Adrenal gland (tissue), 9 donors: ENCODE measurements at regions not wholly inside any gene's neighbourhood (a gene's known extent, or its start where the extent isn't known, plus 50 kb on each side); places are given as distances from the start of the nearest gene placed in this dataset.

Experiments used
- DNase-seq, 7 donors: peaks; one replicate each; pipeline ENCODE4 v3.0.0-alpha.2; 2019 to 2020
- H3K27ac ChIP-seq, 5 donors: fragments of 200-600 bp; sonication (generic) in 4 of 5; 1 replicate in 3 of 5; 2 replicates in 2 of 5; pipeline versions ENCODE4 v1.5.1 to v1.8.0; 2016 to 2020; ENCODE audit warnings: mild to moderate bottlenecking in 1 of 5
- H3K27me3 ChIP-seq: fragments of 200-600 bp; 2 replicates; pipeline ENCODE4 v1.8.0; 2021
- H3K36me3 ChIP-seq, 2 donors: fragments of 200-600 bp; replicated peaks in 1 of 2; 1 replicate in 1 of 2; 2 replicates in 1 of 2; pipeline versions ENCODE4 v1.5.1 to v1.8.0; 2018 to 2022
- H3K4me1 ChIP-seq, 2 donors: fragments of 200-600 bp; replicated peaks in 1 of 2; 1 replicate in 1 of 2; 2 replicates in 1 of 2; pipeline versions ENCODE4 v1.5.1 to v1.8.0; 2018 to 2021
- H3K4me3 ChIP-seq, 4 donors: fragments of 200-600 bp; sonication (generic) in 3 of 4; one replicate each; pipeline ENCODE4 v1.5.1; 2016 to 2018
- H3K9me3 ChIP-seq, 3 donors: fragments of 200-600 bp; sonication (generic) in 1 of 3; replicated peaks in 1 of 3; 1 replicate in 2 of 3; 2 replicates in 1 of 3; pipeline versions ENCODE4 v1.5.1 to v1.8.0; 2016 to 2021
- CTCF ChIP-seq, 6 experiments: fragments of 450-650 bp in 4 of 6; fragments of 200-600 bp in 2 of 6; sonication (generic) in 1 of 6; IDR thresholded peaks; 1 replicate in 5 of 6; 2 replicates in 1 of 6; pipeline versions ENCODE4 v1.5.1 to v1.8.0; 2016 to 2021; ENCODE audit warnings: antibody characterized with exemption in 6 of 6, mild to moderate bottlenecking in 2 of 6, moderate library complexity in 1 of 6
- POLR2A ChIP-seq, 2 donors: fragments of 450-650 bp; IDR thresholded peaks; one replicate each; pipeline ENCODE4 v1.6.1; 2017; ENCODE audit warnings: antibody characterized with exemption in 2 of 2, mild to moderate bottlenecking in 2 of 2, moderate library complexity in 1 of 2
- WGBS, 4 donors: extraction: QIAGEN DNeasy Blood & Tissue Kit in 2 of 4; methylation state at CpG; one replicate each; pipeline versions ENCODE4 v1.1.5 to v1.1.7; 2013 to 2017; 5-methylcytosine and 5-hydroxymethylcytosine counted together
- intact Hi-C, 2 donors: fragments of 100-400 bp; cut with DNase I; formaldehyde crosslinking; loops; one replicate each; pipeline versions ENCODE4 v1.14.1 to v1.15.0; 2022 to 2023
- donor health status: healthy with polysubstance abuse.
- donor health status: Bipolar disorder and iron deficiency.
- donor health status: DM: yes; HTN: yes; CAD: no.
- donor health status: DM: no; HTN: no; CAD: no.
- donor health status: DM: no; HTN: no; CAD: no.

- Histone ChIP-seq H3K4me3 (no peak overlapping the region), H3K36me3 (no peaks in the 10 kb centered on the region), H3K27me3 (no peaks in the 10 kb centered on the region), H3K27ac (no peak overlapping the region), H3K9me3 (no peaks in the 10 kb centered on the region), H3K4me1 (no peaks in the 10 kb centered on the region)
- intact Hi-C loops: no loop called here
- no peak for DNase-seq
- no peak for TF ChIP-seq POLR2A (IDR thresholded peaks at IDR 0.05)
- no peak for TF ChIP-seq CTCF (IDR thresholded peaks at IDR 0.05)
These were observed 192.6 kb downstream of the TTC6 start for GRCh38 chr14:37787879-37788494.

DNA sequence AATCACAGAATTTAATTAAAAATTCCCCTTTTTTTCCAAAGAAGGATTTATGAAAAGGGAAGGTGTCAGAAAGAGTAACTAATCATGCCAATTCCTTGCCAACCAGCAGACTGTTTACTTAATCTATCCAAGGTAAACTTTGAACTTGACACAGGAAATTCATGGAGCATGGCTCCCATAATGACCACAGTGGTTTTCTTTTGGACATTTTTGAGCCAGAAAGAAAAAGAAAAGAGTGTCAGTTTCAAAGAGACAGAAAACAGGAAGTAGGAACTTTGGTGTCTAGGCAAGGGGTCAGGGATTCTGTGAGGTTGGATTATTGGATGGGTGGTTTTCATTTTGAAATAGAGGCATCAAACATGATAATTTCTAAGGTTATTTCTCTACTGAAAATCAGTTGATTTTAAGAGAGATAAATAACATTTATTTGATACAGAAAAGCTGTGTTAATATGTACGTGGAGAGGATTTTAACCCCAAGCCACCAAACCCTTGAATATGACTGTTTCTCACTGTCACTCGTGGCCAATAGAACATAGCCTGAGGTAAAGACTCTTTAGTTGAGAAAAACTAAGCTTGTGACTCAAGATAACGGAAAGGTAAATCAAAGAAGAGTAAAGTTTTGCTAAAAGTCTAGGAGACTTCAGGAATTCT, 196.1 kb downstream of the TTC6 start:
- intact Hi-C loops: no loop called here
- H3K4me1 ChIP-seq: no peaks in the 10 kb centered on the region
- TF ChIP-seq CTCF (IDR thresholded peaks at IDR 0.05): no peak
- no peak for TF ChIP-seq POLR2A (IDR thresholded peaks at IDR 0.05)
- H3K4me3 ChIP-seq: no peak overlapping the region
- no peaks in the 10 kb centered on the region for H3K36me3 ChIP-seq
- H3K9me3 ChIP-seq: no peaks in the 10 kb centered on the region
- H3K27me3 ChIP-seq: no peaks in the 10 kb centered on the region
- whole genome bisulfite sequencing, 4 donors: 54 to 68% (median 64%) methylated on average over 3 of the region's 3 CpGs
- H3K27ac ChIP-seq: no peak overlapping the region
- no peak for DNase-seq

DNA sequence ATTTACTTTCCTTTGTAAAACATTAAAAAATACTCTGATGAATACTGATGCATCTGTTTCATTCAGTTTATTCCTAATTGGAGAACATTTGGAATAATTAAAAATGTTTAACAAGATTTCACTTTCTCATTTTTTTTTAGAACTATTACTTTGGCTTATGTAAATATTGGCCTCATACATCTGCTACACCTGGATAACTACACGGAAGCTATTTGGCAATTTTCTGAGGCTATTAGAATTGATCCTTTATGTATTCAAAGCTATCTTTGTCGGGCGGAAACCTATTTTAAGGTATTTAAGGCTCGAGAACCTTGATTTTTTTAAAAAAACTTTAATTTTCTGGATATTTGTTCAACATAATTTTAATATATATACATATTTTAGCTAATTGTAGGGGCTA, 196.7 kb downstream of the TTC6 start:
- WGBS, 4 donors: 76 to 85% (median 81%) methylated on average over 4 of the region's 4 CpGs
- Histone ChIP-seq H3K9me3 (no peaks in the 10 kb centered on the region), H3K4me3 (no peak overlapping the region), H3K27ac (no peak overlapping the region), H3K27me3 (no peaks in the 10 kb centered on the region), H3K4me1 (no peaks in the 10 kb centered on the region), H3K36me3 (no peaks in the 10 kb centered on the region)
- DNase-seq: no peak
- intact Hi-C loops: no loop called here
- TF ChIP-seq POLR2A (IDR thresholded peaks at IDR 0.05): no peak
- no peak for TF ChIP-seq CTCF (IDR thresholded peaks at IDR 0.05)

GRCh38 chr14:37796703-37797416, 201.4 kb downstream of the TTC6 start:
- no peak overlapping the region for H3K27ac ChIP-seq
- DNase-seq: no peak
- WGBS, 4 donors: 70 to 79% (median 74%) methylated on average over 4 of the region's 4 CpGs
- TF ChIP-seq POLR2A (IDR thresholded peaks at IDR 0.05) (no peak), CTCF (IDR thresholded peaks at IDR 0.05) (no peak)
- H3K9me3 ChIP-seq: no peaks in the 10 kb centered on the region
- intact Hi-C loops: no loop called here
- H3K27me3 ChIP-seq: no peaks in the 10 kb centered on the region
- H3K36me3 ChIP-seq: no peaks in the 10 kb centered on the region
- H3K4me3 ChIP-seq: no peak overlapping the region
- no peaks in the 10 kb centered on the region for H3K4me1 ChIP-seq
